Peyer's patch (tissue), 4 donors: ENCODE measurements at regions not wholly inside any gene's neighbourhood (a gene's known extent, or its start where the extent isn't known, plus 50 kb on each side); places are given as distances from the start of the nearest gene placed in this dataset.

ENCODE experiments used
- DNase-seq, 3 donors: peaks; one replicate each; pipeline ENCODE4 v3.0.0-alpha.2; 2017 to 2019
- H3K27ac ChIP-seq, 4 donors: fragments of 200-600 bp; sonication (generic); one replicate each; pipeline ENCODE4 v1.5.1; 2016 to 2019
- H3K27me3 ChIP-seq, 2 donors: fragments of 200-600 bp; sonication (generic); one replicate each; pipeline ENCODE4 v1.5.1; 2019
- H3K36me3 ChIP-seq, 3 donors: fragments of 200-600 bp; sonication (generic); one replicate each; pipeline ENCODE4 v1.5.1; 2016 to 2019
- H3K4me1 ChIP-seq, 4 donors: fragments of 200-600 bp; sonication (generic); one replicate each; pipeline ENCODE4 v1.5.1; 2016 to 2019
- H3K4me3 ChIP-seq, 4 donors: fragments of 200-600 bp; sonication (generic); 1 replicate in 3 of 4; 2 replicates in 1 of 4; pipeline ENCODE4 v1.5.1; 2016 to 2019; ENCODE audit warnings: mild to moderate bottlenecking in 1 of 4
- H3K9me3 ChIP-seq, 4 donors: fragments of 200-600 bp; sonication (generic); one replicate each; pipeline ENCODE4 v1.5.1; 2016 to 2019; ENCODE audit warnings: mild to moderate bottlenecking in 1 of 4
- POLR2A ChIP-seq, 2 donors: fragments of 450-650 bp; IDR thresholded peaks; one replicate each; pipeline ENCODE4 v1.5.1; 2017; ENCODE audit warnings: antibody characterized with exemption in 2 of 2, mild to moderate bottlenecking in 2 of 2, moderate library complexity in 2 of 2
- TF ChIP-seq, protein P1 (sequence below), 6 experiments: fragments of 450-650 bp in 4 of 6; fragments of 200-600 bp in 2 of 6; sonication (generic) in 1 of 6; IDR thresholded peaks; one replicate each; pipeline ENCODE4 v1.5.1; 2017 to 2019; ENCODE audit warnings: antibody characterized with exemption in 6 of 6, mild to moderate bottlenecking in 3 of 6, moderate library complexity in 1 of 6

DNA sequence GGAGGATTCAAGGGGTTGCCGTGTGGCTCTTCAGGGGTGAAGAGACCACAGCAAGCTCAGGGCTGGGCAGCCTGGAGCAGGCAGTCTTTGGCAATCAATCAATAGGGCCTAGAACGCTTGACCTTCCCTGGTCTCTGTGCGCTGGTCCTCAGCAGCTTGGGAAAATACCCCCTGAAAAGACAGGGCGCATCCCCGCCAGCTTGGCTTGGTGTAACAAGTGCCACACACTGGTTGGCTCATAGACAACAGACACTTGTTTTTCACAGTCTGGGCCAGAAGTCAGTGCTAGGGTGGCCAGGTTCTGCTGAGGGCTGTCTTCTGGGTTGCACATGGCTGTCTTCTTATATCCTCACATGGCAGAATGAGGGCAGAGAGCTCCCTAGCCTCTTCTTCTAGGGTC, 141.1 kb downstream of the HSD17B3 start:
- Histone ChIP-seq H3K27ac (no peak overlapping the region), H3K9me3 (no peaks in the 10 kb centered on the region), H3K27me3 (no peaks in the 10 kb centered on the region), H3K4me1 (peaks cover 0 to 12% (median 0%) of the 10 kb centered on the region in 4 donors), H3K36me3 (no peaks in the 10 kb centered on the region), H3K4me3 (no peak overlapping the region)
- TF ChIP-seq, protein P1, sequence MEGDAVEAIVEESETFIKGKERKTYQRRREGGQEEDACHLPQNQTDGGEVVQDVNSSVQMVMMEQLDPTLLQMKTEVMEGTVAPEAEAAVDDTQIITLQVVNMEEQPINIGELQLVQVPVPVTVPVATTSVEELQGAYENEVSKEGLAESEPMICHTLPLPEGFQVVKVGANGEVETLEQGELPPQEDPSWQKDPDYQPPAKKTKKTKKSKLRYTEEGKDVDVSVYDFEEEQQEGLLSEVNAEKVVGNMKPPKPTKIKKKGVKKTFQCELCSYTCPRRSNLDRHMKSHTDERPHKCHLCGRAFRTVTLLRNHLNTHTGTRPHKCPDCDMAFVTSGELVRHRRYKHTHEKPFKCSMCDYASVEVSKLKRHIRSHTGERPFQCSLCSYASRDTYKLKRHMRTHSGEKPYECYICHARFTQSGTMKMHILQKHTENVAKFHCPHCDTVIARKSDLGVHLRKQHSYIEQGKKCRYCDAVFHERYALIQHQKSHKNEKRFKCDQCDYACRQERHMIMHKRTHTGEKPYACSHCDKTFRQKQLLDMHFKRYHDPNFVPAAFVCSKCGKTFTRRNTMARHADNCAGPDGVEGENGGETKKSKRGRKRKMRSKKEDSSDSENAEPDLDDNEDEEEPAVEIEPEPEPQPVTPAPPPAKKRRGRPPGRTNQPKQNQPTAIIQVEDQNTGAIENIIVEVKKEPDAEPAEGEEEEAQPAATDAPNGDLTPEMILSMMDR (IDR thresholded peaks at IDR 0.05): no peak
- no peak for TF ChIP-seq POLR2A (IDR thresholded peaks at IDR 0.05)
- peak in 1 of 3 donors; percentile 27 for DNase-seq

DNA sequence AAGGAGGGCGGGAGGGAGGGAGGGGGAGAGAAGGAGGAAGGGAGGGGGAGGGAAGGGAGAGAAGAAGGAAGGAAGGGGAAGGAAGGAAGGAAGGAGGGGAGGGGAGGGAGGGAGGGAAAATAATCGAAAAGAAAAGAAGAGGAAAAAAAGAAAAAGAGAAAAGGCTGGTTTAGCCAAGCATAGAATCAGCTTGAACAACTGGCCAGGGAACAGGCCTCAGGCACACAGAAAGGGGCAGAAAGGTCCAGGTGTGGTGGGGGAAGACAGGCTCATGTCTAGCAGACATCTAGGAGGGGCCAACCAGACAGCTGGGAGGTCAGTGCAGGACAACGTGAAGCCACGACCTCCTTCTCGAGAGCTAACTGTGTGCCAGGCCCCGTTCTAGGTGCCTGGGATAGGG, 141.8 kb downstream of the HSD17B3 start:
- H3K27me3 ChIP-seq: no peaks in the 10 kb centered on the region
- peaks cover 0 to 12% (median 0%) of the 10 kb centered on the region in 4 donors for H3K4me1 ChIP-seq
- H3K4me3 ChIP-seq: no peak overlapping the region
- DNase-seq: peak in 1 of 3 donors; percentile 24
- no peaks in the 10 kb centered on the region for H3K9me3 ChIP-seq
- no peak for TF ChIP-seq POLR2A (IDR thresholded peaks at IDR 0.05)
- TF ChIP-seq, protein P1 (IDR thresholded peaks at IDR 0.05): no peak
- no peak overlapping the region for H3K27ac ChIP-seq
- H3K36me3 ChIP-seq: no peaks in the 10 kb centered on the region

DNA sequence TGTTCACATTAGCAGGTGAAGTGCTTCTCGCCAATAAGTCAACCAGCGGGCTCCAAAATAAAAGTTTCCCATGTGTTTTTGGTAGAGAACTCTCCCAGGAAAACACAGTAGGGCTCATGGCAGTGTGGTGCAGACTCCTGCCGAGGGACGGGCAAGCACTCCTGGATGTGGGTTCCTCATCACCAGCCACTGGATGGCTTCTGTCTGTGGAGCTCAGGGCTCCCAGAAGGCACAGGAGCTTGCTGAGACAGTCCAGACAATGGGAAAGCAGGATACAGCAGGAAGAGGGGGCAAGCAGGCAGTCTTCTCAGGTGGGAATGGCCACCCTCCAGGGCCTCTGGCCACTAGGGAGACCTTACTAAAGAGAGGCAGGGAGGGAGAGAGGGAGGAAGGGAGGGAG, 142.4 kb downstream of the HSD17B3 start:
- Histone ChIP-seq H3K9me3 (no peaks in the 10 kb centered on the region), H3K36me3 (no peaks in the 10 kb centered on the region), H3K27me3 (no peaks in the 10 kb centered on the region), H3K27ac (peak overlapping the region in 1 of 4 donors; percentile 15), H3K4me3 (no peak overlapping the region), H3K4me1 (peaks cover 0 to 12% (median 0%) of the 10 kb centered on the region in 4 donors)
- TF ChIP-seq POLR2A (IDR thresholded peaks at IDR 0.05): no peak
- TF ChIP-seq, protein P1 (IDR thresholded peaks at IDR 0.05): no peak
- peak in 1 of 3 donors; percentile 8 for DNase-seq

DNA sequence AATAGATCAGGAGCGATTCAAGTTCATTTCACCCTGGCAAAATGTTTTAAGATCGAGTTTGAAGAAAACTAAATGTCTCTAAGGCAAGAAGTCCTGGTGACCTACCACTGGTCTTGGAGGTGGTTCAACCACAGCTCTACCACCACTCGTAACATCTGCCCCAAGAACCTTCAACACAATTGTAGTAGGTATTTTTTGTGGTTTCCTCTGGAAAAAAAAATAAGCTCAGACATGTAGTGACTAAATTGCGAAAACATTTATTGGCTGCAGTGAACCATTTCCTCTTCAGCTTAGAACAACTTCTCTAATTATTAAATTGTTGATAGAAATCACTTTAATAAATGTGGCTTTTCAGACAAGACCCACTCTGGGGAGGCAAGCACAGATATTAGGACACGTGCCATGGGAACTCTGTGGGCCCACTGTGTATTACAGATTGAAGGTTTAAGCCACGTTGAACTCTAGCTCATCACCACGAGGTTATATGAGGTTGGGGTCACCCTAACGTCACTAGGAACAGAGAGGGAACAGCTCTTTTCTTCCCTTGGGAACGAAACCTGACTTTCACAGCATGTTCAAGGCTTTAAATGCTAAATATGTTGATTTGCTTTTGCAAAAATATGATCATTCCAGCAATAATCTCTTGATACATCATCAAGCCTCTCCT, 142.9 kb downstream of the HSD17B3 start:
- DNase-seq: no peak
- peaks cover 0 to 12% (median 0%) of the 10 kb centered on the region in 4 donors for H3K4me1 ChIP-seq
- H3K27me3 ChIP-seq: no peaks in the 10 kb centered on the region
- TF ChIP-seq, protein P1 (IDR thresholded peaks at IDR 0.05): no peak
- TF ChIP-seq POLR2A (IDR thresholded peaks at IDR 0.05): no peak
- no peaks in the 10 kb centered on the region for H3K36me3 ChIP-seq
- H3K27ac ChIP-seq: peak overlapping the region in 1 of 4 donors; percentile 15
- no peaks in the 10 kb centered on the region for H3K9me3 ChIP-seq
- no peak overlapping the region for H3K4me3 ChIP-seq

DNA sequence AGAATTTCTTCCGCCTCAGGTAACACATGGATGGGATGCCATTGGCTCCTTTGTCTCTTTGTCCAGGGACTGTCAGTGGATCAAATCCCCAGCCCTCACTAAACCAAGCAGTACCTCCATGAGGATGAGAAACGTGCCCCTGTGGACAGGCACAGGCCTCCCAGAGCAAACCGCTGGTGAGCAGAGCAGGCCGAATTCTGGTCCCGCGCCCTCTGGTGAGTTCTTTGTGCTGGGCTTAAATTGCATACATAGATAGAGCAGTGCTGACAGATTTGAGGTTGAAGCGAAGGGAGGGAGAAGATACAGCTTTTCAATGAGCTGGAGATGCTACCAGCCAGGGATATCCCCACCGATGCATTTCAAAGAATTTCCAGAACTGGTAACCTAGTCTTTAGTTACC, 143.8 kb downstream of the HSD17B3 start:
- H3K4me3 ChIP-seq: no peak overlapping the region
- no peak for DNase-seq

More for the DNA sequence above, 143.8 kb downstream of the HSD17B3 start:
- no peaks in the 10 kb centered on the region for H3K36me3 ChIP-seq
- peak overlapping the region in 1 of 4 donors; percentile 10 for H3K27ac ChIP-seq
- no peaks in the 10 kb centered on the region for H3K9me3 ChIP-seq
- no peaks in the 10 kb centered on the region for H3K27me3 ChIP-seq
- TF ChIP-seq, protein P1 (IDR thresholded peaks at IDR 0.05): no peak
- TF ChIP-seq POLR2A (IDR thresholded peaks at IDR 0.05): no peak
- H3K4me1 ChIP-seq: peaks cover 0 to 12% (median 0%) of the 10 kb centered on the region in 4 donors
